Stomach (tissue), 8 donors: ENCODE measurements at regions not wholly inside any gene's neighbourhood (a gene's known extent, or its start where the extent isn't known, plus 50 kb on each side); places are given as distances from the start of the nearest gene placed in this dataset.

Experiments used
- DNase-seq, 2 donors: peaks; one replicate each; pipeline versions ENCODE4 v3.0.0 to v3.0.0-alpha.2; 2013 to 2019
- H3K27ac ChIP-seq, 5 donors: fragments of 200-600 bp in 4 of 5; sonication (generic) in 4 of 5; one replicate each; pipeline ENCODE4 v1.5.1; 2013 to 2019; ENCODE audit warnings: mild to moderate bottlenecking in 1 of 5, moderate library complexity in 1 of 5
- H3K27me3 ChIP-seq, 3 donors: fragments of 200-600 bp; sonication (generic); one replicate each; pipeline ENCODE4 v1.5.1; 2017 to 2019; ENCODE audit warnings: mixed run types in 1 of 3
- H3K36me3 ChIP-seq, 4 donors: fragments of 200-600 bp; sonication (generic); 1 replicate in 3 of 4; 2 replicates in 1 of 4; pipeline ENCODE4 v1.5.1; 2016 to 2019
- H3K4me1 ChIP-seq, 4 donors: fragments of 200-600 bp; sonication (generic); one replicate each; pipeline ENCODE4 v1.5.1; 2016 to 2019
- H3K4me3 ChIP-seq, 4 donors: fragments of 200-600 bp; sonication (generic) in 3 of 4; one replicate each; pipeline ENCODE4 v1.5.1; 2016 to 2019; ENCODE audit warnings: mild to moderate bottlenecking in 1 of 4
- H3K9me3 ChIP-seq, 4 donors: fragments of 200-600 bp; sonication (generic); one replicate each; pipeline ENCODE4 v1.5.1; 2016 to 2019
- EP300 ChIP-seq: sonication (generic); formaldehyde crosslinking; IDR thresholded peaks from one replicate; pipeline ENCODE4 v1.6.1; 2017; ENCODE audit warnings: antibody characterized with exemption
- POLR2A ChIP-seq, 4 donors: fragments of 450-650 bp; IDR thresholded peaks; one replicate each; pipeline ENCODE4 v1.6.1; 2016; ENCODE audit warnings: antibody characterized with exemption in 4 of 4, control low read depth in 2 of 4, mild to moderate bottlenecking in 1 of 4, moderate library complexity in 1 of 4
- POLR2AphosphoS5 ChIP-seq, 3 donors: sonication (generic); formaldehyde crosslinking; IDR thresholded peaks; one replicate each; pipeline ENCODE4 v1.6.1; 2016; ENCODE audit warnings: antibody characterized with exemption in 3 of 3
- WGBS, 5 donors: extraction: QIAGEN DNeasy Blood & Tissue Kit in 3 of 5; methylation state at CpG; one replicate each; pipeline versions ENCODE4 v1.1.5 to v1.1.7; 2013 to 2018; 5-methylcytosine and 5-hydroxymethylcytosine counted together
- intact Hi-C: fragments of 100-400 bp; cut with DNase I; formaldehyde crosslinking; loops from one replicate; pipeline ENCODE4 v1.15.1; 2023; ENCODE audit warnings: low total_unique reads
- TF ChIP-seq, protein P1 (sequence below), 7 experiments: fragments of 450-650 bp in 4 of 7; fragments of 200-600 bp in 3 of 7; sonication (generic) in 3 of 7; IDR thresholded peaks; one replicate each; pipeline ENCODE4 v1.5.1; 2016 to 2019; ENCODE audit warnings: antibody characterized with exemption in 7 of 7, control low read depth in 2 of 7, mild to moderate bottlenecking in 1 of 7
- donor health status: healthy with polysubstance abuse.
- donor health status: Bipolar disorder and iron deficiency.
- donor health status: healthy.

- intact Hi-C loops: no loop called here
- TF ChIP-seq POLR2AphosphoS5 (IDR thresholded peaks at IDR 0.05): no peak
- no peak for TF ChIP-seq EP300
- TF ChIP-seq, protein P1, sequence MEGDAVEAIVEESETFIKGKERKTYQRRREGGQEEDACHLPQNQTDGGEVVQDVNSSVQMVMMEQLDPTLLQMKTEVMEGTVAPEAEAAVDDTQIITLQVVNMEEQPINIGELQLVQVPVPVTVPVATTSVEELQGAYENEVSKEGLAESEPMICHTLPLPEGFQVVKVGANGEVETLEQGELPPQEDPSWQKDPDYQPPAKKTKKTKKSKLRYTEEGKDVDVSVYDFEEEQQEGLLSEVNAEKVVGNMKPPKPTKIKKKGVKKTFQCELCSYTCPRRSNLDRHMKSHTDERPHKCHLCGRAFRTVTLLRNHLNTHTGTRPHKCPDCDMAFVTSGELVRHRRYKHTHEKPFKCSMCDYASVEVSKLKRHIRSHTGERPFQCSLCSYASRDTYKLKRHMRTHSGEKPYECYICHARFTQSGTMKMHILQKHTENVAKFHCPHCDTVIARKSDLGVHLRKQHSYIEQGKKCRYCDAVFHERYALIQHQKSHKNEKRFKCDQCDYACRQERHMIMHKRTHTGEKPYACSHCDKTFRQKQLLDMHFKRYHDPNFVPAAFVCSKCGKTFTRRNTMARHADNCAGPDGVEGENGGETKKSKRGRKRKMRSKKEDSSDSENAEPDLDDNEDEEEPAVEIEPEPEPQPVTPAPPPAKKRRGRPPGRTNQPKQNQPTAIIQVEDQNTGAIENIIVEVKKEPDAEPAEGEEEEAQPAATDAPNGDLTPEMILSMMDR (IDR thresholded peaks at IDR 0.05): no peak
- TF ChIP-seq POLR2A (IDR thresholded peaks at IDR 0.05): no peak
- no peaks in the 10 kb centered on the region for H3K4me1 ChIP-seq
- no peak overlapping the region for H3K27ac ChIP-seq
- DNase-seq: no peak
- H3K9me3 ChIP-seq: peaks cover 0 to 18% (median 14%) of the 10 kb centered on the region in 4 donors
- H3K4me3 ChIP-seq: no peak overlapping the region
- H3K36me3 ChIP-seq: no peaks in the 10 kb centered on the region
- no peaks in the 10 kb centered on the region for H3K27me3 ChIP-seq
Observed at GRCh38 chr5:92470770-92471169, 1087.7 kb upstream of the ARRDC3 start.

- Histone ChIP-seq H3K27me3 (no peaks in the 10 kb centered on the region), H3K27ac (no peak overlapping the region), H3K4me3 (no peak overlapping the region), H3K36me3 (no peaks in the 10 kb centered on the region), H3K9me3 (peaks cover 0 to 7% (median 6%) of the 10 kb centered on the region in 4 donors), H3K4me1 (no peaks in the 10 kb centered on the region)
- intact Hi-C loops: no loop called here
- no peak for TF ChIP-seq EP300
- no peak for TF ChIP-seq POLR2AphosphoS5 (IDR thresholded peaks at IDR 0.05)
- TF ChIP-seq POLR2A (IDR thresholded peaks at IDR 0.05): no peak
- TF ChIP-seq, protein P1 (IDR thresholded peaks at IDR 0.05): no peak
- DNase-seq: no peak
- WGBS, 5 donors: 38 to 81% (median 73%) methylated on average over 1 to 4 of the region's 4 CpGs
Observed at GRCh38 chr5:92468295-92468694, 1085.2 kb upstream of the ARRDC3 start.

GRCh38 chr5:92467695-92468094 lies 1084.6 kb upstream of the ARRDC3 start:
- peaks cover 0 to under 1% (median under 1%) of the 10 kb centered on the region in 4 donors for H3K9me3 ChIP-seq
- no peak overlapping the region for H3K27ac ChIP-seq
- no peaks in the 10 kb centered on the region for H3K27me3 ChIP-seq
- WGBS, 5 donors: 70 to 80% (median 74%) methylated on average over 3 of the region's 3 CpGs
- no peaks in the 10 kb centered on the region for H3K36me3 ChIP-seq
- no peak for DNase-seq
- no peak for TF ChIP-seq POLR2AphosphoS5 (IDR thresholded peaks at IDR 0.05)
- TF ChIP-seq, protein P1 (IDR thresholded peaks at IDR 0.05): no peak
- TF ChIP-seq POLR2A (IDR thresholded peaks at IDR 0.05): no peak
- no peak for TF ChIP-seq EP300
- intact Hi-C loops: no loop called here
- H3K4me3 ChIP-seq: no peak overlapping the region
- H3K4me1 ChIP-seq: no peaks in the 10 kb centered on the region

- DNase-seq: no peak
- H3K4me1 ChIP-seq: no peaks in the 10 kb centered on the region
- no peak overlapping the region for H3K4me3 ChIP-seq
- H3K27me3 ChIP-seq: no peaks in the 10 kb centered on the region
- no peaks in the 10 kb centered on the region for H3K9me3 ChIP-seq
- WGBS, 5 donors: 60 to 73% (median 67%) methylated on average over 2 of the region's 2 CpGs
- H3K27ac ChIP-seq: no peak overlapping the region
- H3K36me3 ChIP-seq: no peaks in the 10 kb centered on the region
- no peak for TF ChIP-seq POLR2A (IDR thresholded peaks at IDR 0.05)
- TF ChIP-seq POLR2AphosphoS5 (IDR thresholded peaks at IDR 0.05): no peak
- intact Hi-C loops: no loop called here
Observed at GRCh38 chr5:92460505-92460904, 1077.4 kb upstream of the ARRDC3 start.

DNA sequence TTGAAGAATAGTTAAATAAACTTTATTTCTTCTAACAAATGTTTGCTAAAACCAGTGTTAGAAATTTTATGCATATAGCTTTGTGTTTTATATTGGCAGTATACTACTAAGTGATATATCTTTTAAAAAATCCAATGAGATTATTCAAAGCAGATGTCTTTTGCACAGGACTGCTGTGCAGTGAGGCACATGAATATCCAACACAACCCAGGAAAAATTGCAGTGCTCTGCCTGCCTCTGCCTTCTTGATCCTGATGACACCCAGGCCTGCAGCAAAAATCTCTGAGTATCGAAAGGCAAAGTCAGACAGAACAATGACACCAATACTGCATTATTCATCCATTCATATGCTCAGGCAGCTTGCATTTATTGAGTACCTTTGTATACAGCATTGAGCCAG lies 1076.5 kb upstream of the ARRDC3 start:
- intact Hi-C loops: no loop called here
- no peak for DNase-seq
- H3K9me3 ChIP-seq: no peaks in the 10 kb centered on the region
- no peak overlapping the region for H3K4me3 ChIP-seq
- TF ChIP-seq POLR2A (IDR thresholded peaks at IDR 0.05) (no peak), POLR2AphosphoS5 (IDR thresholded peaks at IDR 0.05) (no peak), EP300 (no peak)
- TF ChIP-seq, protein P1 (IDR thresholded peaks at IDR 0.05): no peak
- no peaks in the 10 kb centered on the region for H3K4me1 ChIP-seq
- H3K27ac ChIP-seq: no peak overlapping the region
- 86 to 100% (median 94%) methylated on average over 1 of the region's 1 CpG for WGBS, 5 donors
- H3K36me3 ChIP-seq: no peaks in the 10 kb centered on the region
- H3K27me3 ChIP-seq: no peaks in the 10 kb centered on the region
